Astrocyte of the cerebellum (primary cell): ENCODE measurements at regions not wholly inside any gene's neighbourhood (a gene's known extent, or its start where the extent isn't known, plus 50 kb on each side); places are given as distances from the start of the nearest gene placed in this dataset.

Experiments used
- DNase-seq: peaks from one replicate; pipeline ENCODE4 v3.0.0-alpha.2; 2011; ENCODE audit warnings: low read depth
- H3K4me3 ChIP-seq: 2 replicates; pipeline ENCODE4 v1.5.1; 2011; ENCODE audit warnings: mild to moderate bottlenecking, low read depth, low read length, moderate library complexity
- in situ Hi-C: cut with HindIII; loops from 2 replicates; pipeline ENCODE4 v1.10.0; 2017; ENCODE audit warnings: low sequenced_read_pairs
- TF ChIP-seq, protein P1 (sequence below): IDR thresholded peaks from 2 replicates; pipeline ENCODE4 v1.5.1; 2012; ENCODE audit warnings: low read length, low read depth, moderate library complexity, mild to moderate bottlenecking; ENCODE audit errors: missing control alignments

DNA sequence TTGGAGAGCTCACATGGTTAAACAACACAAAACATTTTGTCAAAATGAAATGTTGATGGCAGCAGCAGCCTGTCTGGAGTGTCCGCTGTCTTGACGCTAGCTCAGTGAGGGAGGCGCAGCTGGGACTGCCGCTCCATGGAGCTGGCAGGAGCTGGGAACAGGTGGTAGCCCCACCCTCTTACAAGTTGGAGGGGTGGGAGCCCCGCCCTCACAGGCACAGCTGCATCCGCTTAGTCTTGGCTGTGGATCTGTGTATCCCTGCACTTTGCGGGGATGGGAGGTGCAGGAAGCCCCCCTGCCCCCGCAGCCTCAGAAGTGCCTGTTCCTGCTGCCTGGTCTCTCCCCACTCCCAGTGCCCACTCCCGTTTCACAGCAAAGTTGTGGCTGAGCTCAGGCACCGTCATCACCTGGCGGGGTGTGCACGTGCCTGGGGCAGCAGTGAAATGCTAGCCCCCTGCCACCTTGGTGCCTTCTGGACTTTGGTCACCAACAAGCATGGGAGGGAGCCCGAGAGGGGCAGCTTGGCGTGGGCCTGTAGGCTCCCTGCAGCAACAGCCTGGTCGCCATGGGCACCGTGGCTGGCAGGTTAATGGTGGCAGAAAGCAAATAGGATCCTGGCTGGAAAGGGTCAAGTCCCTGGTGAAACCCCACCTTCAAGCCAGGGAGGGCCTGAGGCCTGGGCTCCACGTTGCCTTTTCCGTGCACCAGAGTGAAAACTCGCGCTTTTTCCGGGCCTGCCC is 53.8 kb upstream of the CADM2 start:
- TF ChIP-seq, protein P1, sequence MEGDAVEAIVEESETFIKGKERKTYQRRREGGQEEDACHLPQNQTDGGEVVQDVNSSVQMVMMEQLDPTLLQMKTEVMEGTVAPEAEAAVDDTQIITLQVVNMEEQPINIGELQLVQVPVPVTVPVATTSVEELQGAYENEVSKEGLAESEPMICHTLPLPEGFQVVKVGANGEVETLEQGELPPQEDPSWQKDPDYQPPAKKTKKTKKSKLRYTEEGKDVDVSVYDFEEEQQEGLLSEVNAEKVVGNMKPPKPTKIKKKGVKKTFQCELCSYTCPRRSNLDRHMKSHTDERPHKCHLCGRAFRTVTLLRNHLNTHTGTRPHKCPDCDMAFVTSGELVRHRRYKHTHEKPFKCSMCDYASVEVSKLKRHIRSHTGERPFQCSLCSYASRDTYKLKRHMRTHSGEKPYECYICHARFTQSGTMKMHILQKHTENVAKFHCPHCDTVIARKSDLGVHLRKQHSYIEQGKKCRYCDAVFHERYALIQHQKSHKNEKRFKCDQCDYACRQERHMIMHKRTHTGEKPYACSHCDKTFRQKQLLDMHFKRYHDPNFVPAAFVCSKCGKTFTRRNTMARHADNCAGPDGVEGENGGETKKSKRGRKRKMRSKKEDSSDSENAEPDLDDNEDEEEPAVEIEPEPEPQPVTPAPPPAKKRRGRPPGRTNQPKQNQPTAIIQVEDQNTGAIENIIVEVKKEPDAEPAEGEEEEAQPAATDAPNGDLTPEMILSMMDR, result no peak

DNA sequence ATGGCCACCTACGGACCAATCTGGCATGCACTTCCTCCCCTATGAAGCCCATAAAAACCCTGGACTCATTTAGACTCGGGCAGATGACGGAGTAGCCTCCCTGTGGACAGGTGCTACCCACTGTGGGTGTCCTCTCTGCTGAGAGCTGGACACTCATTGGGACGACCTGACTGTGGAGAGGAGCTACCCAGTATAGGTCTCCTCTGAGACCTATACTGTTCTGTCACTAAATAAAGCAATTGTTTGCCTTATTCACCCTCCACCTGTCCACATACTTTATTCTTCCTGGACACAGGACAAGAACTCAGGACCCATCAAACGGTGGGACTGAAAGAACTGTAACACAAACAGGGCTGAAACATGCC is 53.3 kb upstream of the CADM2 start:
- no peak overlapping the region for H3K4me3 ChIP-seq
- in situ Hi-C loops, result no loop called here
- no peak for DNase-seq
- TF ChIP-seq, protein P1, result no peak

More for the DNA sequence above, 53.8 kb upstream of the CADM2 start:
- H3K4me3 ChIP-seq, result no peak overlapping the region
- DNase-seq, result no peak
- in situ Hi-C loops, result no loop called here

DNA sequence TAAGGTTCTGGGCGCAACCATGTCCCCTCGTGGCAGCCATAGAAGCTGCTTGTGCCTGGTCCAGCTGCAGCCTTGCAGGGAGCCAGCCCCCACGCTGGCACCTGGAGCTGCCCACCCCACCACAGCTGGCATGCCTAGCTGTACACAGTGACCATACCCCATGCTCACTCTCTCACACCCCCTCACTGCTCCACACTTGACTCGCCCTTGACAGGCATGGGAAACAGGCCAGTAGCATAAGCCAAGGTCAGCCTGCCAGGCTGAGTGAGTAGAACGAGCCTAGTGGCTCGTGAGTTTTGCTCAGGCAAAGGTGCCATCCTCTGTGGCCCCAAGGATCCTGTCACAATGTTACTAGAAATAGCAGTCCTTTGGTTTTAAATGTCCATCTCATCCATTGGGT is 52.7 kb upstream of the CADM2 start:
- in situ Hi-C loops, result no loop called here
- no peak for DNase-seq
- H3K4me3 ChIP-seq, result no peak overlapping the region
- TF ChIP-seq, protein P1, result no peak
